ENCODE measurements at regions not wholly inside any gene's neighbourhood (a gene's known extent, or its start where the extent isn't known, plus 50 kb on each side); places are given as distances from the start of the nearest gene placed in this dataset.

DNA sequence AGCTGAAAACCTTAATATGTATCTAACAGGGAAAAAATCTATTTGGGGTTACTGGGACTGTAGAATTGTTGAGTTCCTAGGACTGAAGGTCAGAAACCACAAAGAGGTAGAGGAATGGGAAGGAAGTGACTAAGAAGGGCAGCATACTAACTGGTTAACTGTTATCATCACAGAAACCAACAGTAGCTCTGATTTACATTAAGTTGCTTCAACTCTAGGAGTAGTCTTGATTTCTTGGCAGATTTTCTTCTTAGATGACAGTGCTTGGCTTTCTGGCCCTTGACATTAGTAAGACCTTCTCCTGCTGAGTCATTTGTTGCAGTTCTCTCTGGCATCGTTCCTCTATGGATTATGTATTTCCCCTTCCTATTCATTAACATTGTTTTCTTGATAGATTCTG is 116.1 kb upstream of the RASA1 start:
- TF ChIP-seq EP300 (conservative IDR thresholded peaks at IDR 0.05; ENCODE audit: poor library complexity, severe bottlenecking), result no peak
- TF ChIP-seq, protein P1, sequence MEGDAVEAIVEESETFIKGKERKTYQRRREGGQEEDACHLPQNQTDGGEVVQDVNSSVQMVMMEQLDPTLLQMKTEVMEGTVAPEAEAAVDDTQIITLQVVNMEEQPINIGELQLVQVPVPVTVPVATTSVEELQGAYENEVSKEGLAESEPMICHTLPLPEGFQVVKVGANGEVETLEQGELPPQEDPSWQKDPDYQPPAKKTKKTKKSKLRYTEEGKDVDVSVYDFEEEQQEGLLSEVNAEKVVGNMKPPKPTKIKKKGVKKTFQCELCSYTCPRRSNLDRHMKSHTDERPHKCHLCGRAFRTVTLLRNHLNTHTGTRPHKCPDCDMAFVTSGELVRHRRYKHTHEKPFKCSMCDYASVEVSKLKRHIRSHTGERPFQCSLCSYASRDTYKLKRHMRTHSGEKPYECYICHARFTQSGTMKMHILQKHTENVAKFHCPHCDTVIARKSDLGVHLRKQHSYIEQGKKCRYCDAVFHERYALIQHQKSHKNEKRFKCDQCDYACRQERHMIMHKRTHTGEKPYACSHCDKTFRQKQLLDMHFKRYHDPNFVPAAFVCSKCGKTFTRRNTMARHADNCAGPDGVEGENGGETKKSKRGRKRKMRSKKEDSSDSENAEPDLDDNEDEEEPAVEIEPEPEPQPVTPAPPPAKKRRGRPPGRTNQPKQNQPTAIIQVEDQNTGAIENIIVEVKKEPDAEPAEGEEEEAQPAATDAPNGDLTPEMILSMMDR (IDR thresholded peaks at IDR 0.05; ENCODE audit: poor library complexity, severe bottlenecking), result no peak
- no peak for TF ChIP-seq POLR2AphosphoS5 (IDR thresholded peaks at IDR 0.05)
- TF ChIP-seq, protein P2, sequence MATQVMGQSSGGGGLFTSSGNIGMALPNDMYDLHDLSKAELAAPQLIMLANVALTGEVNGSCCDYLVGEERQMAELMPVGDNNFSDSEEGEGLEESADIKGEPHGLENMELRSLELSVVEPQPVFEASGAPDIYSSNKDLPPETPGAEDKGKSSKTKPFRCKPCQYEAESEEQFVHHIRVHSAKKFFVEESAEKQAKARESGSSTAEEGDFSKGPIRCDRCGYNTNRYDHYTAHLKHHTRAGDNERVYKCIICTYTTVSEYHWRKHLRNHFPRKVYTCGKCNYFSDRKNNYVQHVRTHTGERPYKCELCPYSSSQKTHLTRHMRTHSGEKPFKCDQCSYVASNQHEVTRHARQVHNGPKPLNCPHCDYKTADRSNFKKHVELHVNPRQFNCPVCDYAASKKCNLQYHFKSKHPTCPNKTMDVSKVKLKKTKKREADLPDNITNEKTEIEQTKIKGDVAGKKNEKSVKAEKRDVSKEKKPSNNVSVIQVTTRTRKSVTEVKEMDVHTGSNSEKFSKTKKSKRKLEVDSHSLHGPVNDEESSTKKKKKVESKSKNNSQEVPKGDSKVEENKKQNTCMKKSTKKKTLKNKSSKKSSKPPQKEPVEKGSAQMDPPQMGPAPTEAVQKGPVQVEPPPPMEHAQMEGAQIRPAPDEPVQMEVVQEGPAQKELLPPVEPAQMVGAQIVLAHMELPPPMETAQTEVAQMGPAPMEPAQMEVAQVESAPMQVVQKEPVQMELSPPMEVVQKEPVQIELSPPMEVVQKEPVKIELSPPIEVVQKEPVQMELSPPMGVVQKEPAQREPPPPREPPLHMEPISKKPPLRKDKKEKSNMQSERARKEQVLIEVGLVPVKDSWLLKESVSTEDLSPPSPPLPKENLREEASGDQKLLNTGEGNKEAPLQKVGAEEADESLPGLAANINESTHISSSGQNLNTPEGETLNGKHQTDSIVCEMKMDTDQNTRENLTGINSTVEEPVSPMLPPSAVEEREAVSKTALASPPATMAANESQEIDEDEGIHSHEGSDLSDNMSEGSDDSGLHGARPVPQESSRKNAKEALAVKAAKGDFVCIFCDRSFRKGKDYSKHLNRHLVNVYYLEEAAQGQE (IDR thresholded peaks at IDR 0.05; ENCODE audit: borderline replicate concordance), result no peak
- TF ChIP-seq EZH2 (IDR thresholded peaks at IDR 0.05; ENCODE audit: borderline replicate concordance, insufficient read depth, low read length, poor library complexity, severe bottlenecking), result no peak
- TF ChIP-seq SMC3 (conservative IDR thresholded peaks at IDR 0.05; ENCODE audit: poor library complexity), result no peak
- no peak for TF ChIP-seq RAD21 (conservative IDR thresholded peaks at IDR 0.05)
- TF ChIP-seq MXI1 (conservative IDR thresholded peaks at IDR 0.05; ENCODE audit: poor library complexity, severe bottlenecking), result no peak
- TF ChIP-seq TAF1 (IDR thresholded peaks at IDR 0.05; ENCODE audit: low read depth), result no peak

Measured in neural cell (in vitro differentiated cells).